GM19372 (cell line): ENCODE measurements at regions not wholly inside any gene's neighbourhood (a gene's known extent, or its start where the extent isn't known, plus 50 kb on each side); places are given as distances from the start of the nearest gene placed in this dataset.

Experiments
- ATAC-seq: cut with Tn5 transposase; IDR thresholded peaks from one replicate; pipeline ENCODE4 v1.9.1; 2021; ENCODE audit warnings: mild to moderate bottlenecking, low read depth, moderate library complexity; ENCODE audit not compliant: unreplicated experiment

- peak; percentile 95 for ATAC-seq
Observed at GRCh38 chr13:47146991-47147811, 250.3 kb upstream of the HTR2A start.

- no peak for ATAC-seq
Observed at GRCh38 chr13:47146136-47146535, 249.3 kb upstream of the HTR2A start.

GRCh38 chr13:47144782-47145181 lies 247.9 kb upstream of the HTR2A start:
- no peak for ATAC-seq

- ATAC-seq, result no peak
Observed at GRCh38 chr13:47142105-47142504, 245.3 kb upstream of the HTR2A start.

GRCh38 chr13:47139519-47139918 lies 242.7 kb upstream of the HTR2A start:
- no peak for ATAC-seq

- ATAC-seq, result no peak
Observed at GRCh38 chr13:47136504-47136941, 239.7 kb upstream of the HTR2A start.

GRCh38 chr13:47135800-47136503 lies 239.1 kb upstream of the HTR2A start:
- ATAC-seq, result no peak

- ATAC-seq, result no peak
Observed at GRCh38 chr13:47134939-47135489, 238.2 kb upstream of the HTR2A start.

- ATAC-seq, result no peak
Observed at GRCh38 chr13:47133011-47133445, 236.2 kb upstream of the HTR2A start.

- no peak for ATAC-seq
Observed at GRCh38 chr13:47129461-47129860, 232.6 kb upstream of the HTR2A start.

GRCh38 chr13:47126432-47126831 lies 229.6 kb upstream of the HTR2A start:
- ATAC-seq, result no peak

- ATAC-seq, result no peak
Observed at GRCh38 chr13:47121092-47121763, 224.4 kb upstream of the HTR2A start.

- ATAC-seq, result no peak
Observed at GRCh38 chr13:47120282-47120681, 223.4 kb upstream of the HTR2A start.

GRCh38 chr13:47119575-47120235 lies 222.9 kb upstream of the HTR2A start:
- ATAC-seq, result no peak

GRCh38 chr13:47117268-47117667 lies 220.4 kb upstream of the HTR2A start:
- ATAC-seq, result no peak

- ATAC-seq, result no peak
Observed at GRCh38 chr13:47114030-47114429, 217.2 kb upstream of the HTR2A start.

- no peak for ATAC-seq
Observed at GRCh38 chr13:47112903-47113299, 216.0 kb upstream of the HTR2A start.

- ATAC-seq, result no peak
Observed at GRCh38 chr13:47112205-47112902, 215.5 kb upstream of the HTR2A start.

- no peak for ATAC-seq
Observed at GRCh38 chr13:47111499-47111898, 214.6 kb upstream of the HTR2A start.

GRCh38 chr13:47110833-47111240 lies 214.0 kb upstream of the HTR2A start:
- ATAC-seq, result no peak
